Endothelial cell of umbilical vein (primary cell): ENCODE measurements at regions not wholly inside any gene's neighbourhood (a gene's known extent, or its start where the extent isn't known, plus 50 kb on each side); places are given as distances from the start of the nearest gene placed in this dataset.

Experiments
- BruUV-seq: library from RNA; stranded (reverse); fragments of 400-500 nt; replicated peaks from 2 replicates; lab custom pipeline; 2021; lab: Mats Ljungman, UMichigan
- CTCF ChIA-PET: fragments of 300-600, 350-600 bp; sonication (Branson Sonifier 250); formaldehyde crosslinking; loops from one replicate; lab custom pipeline; 2021; ENCODE audit warnings: antibody characterized with exemption, inconsistent platforms; lab: Charles Lee
- POLR2A ChIA-PET: fragments of 300-600, 350-600 bp; sonication (Branson Sonifier 250); formaldehyde crosslinking; loops from one replicate; lab custom pipeline; 2021; ENCODE audit warnings: antibody characterized with exemption, inconsistent platforms; lab: Charles Lee
- DNase-seq: peaks from one replicate; pipeline ENCODE4 v3.0.0-alpha.2; 2011; ENCODE audit warnings: low read depth, low spot score
- FAIRE-seq: peaks from 2 replicates; lab custom pipeline; 2011; peaks lifted over from hg19 to GRCh38; lab: Jason Lieb, UNC
- H2AFZ ChIP-seq: 2 replicates; pipeline ENCODE4 v1.6.0; 2012; ENCODE audit warnings: low read depth, low read length, control low read depth, inconsistent platforms
- H3K27ac ChIP-seq: 2 replicates; pipeline ENCODE4 v1.5.1; 2011; ENCODE audit warnings: low read depth, mild to moderate bottlenecking, control low read depth, low read length, moderate library complexity; ENCODE audit not compliant: insufficient read depth
- H3K27me3 ChIP-seq, 2 experiments: 2 replicates each; pipeline versions ENCODE4 v1.6.0 to v1.6.1; 2011; ENCODE audit warnings: low read length in 2 of 2, mixed read lengths in 1 of 2; ENCODE audit not compliant: control insufficient read depth in 2 of 2, insufficient read depth in 2 of 2
- H3K36me3 ChIP-seq, 2 experiments: 2 replicates in 1 of 2; 3 replicates in 1 of 2; pipeline ENCODE4 v1.5.1; 2011; ENCODE audit warnings: low read length in 2 of 2, mild to moderate bottlenecking in 1 of 2, moderate library complexity in 1 of 2; ENCODE audit not compliant: control insufficient read depth in 2 of 2, insufficient read depth in 2 of 2; ENCODE audit errors: extremely low read depth in 1 of 2
- H3K4me1 ChIP-seq: 3 replicates; pipeline ENCODE4 v1.5.1; 2011; ENCODE audit warnings: mild to moderate bottlenecking, low read length; ENCODE audit not compliant: control insufficient read depth, insufficient read depth; ENCODE audit errors: extremely low read depth
- H3K4me2 ChIP-seq: 2 replicates; pipeline ENCODE4 v1.6.1; 2011; ENCODE audit warnings: low read length, control low read depth, mixed read lengths; ENCODE audit not compliant: insufficient read depth
- H3K4me3 ChIP-seq, 3 experiments: fragments of 200-600 bp in 1 of 3; sonication (generic), shearing (Covaris generic) in 1 of 3; replicated peaks in 1 of 3; 2 replicates each; pipeline ENCODE4 v1.5.1; 2011 to 2016; ENCODE audit warnings: control low read depth in 3 of 3, low read length in 3 of 3, mild to moderate bottlenecking in 2 of 3, inconsistent platforms in 1 of 3, low read depth in 1 of 3, moderate library complexity in 1 of 3; ENCODE audit not compliant: insufficient read depth in 1 of 3
- H3K79me2 ChIP-seq: 2 replicates; pipeline ENCODE4 v1.6.0; 2012; ENCODE audit warnings: low read length, inconsistent platforms; ENCODE audit not compliant: control insufficient read depth, insufficient read depth
- H3K9ac ChIP-seq: replicated peaks from 2 replicates; pipeline ENCODE3; 2011; ENCODE audit warnings: low read length, control low read depth; ENCODE audit not compliant: insufficient read depth; ENCODE audit errors: extremely low read depth
- H3K9me1 ChIP-seq: replicated peaks from 3 replicates; pipeline ENCODE4 v1.6.0; 2011; ENCODE audit warnings: mild to moderate bottlenecking, low read length; ENCODE audit not compliant: control insufficient read depth, insufficient read depth; ENCODE audit errors: extremely low read depth
- H3K9me3 ChIP-seq: replicated peaks from 2 replicates; pipeline ENCODE4 v1.5.1; 2012; ENCODE audit warnings: low read length, inconsistent platforms; ENCODE audit not compliant: control insufficient read depth, insufficient read depth
- H4K20me1 ChIP-seq: replicated peaks from 2 replicates; pipeline ENCODE3; 2011; ENCODE audit warnings: mild to moderate bottlenecking, low read length; ENCODE audit not compliant: control insufficient read depth, insufficient read depth; ENCODE audit errors: extremely low read depth
- CTCF ChIP-seq, 2 donors: IDR thresholded peaks; 1 replicate in 1 of 2; 2 replicates in 1 of 2; pipeline ENCODE4 v1.5.1; 2011; ENCODE audit warnings: low read length in 2 of 2, mild to moderate bottlenecking in 2 of 2, moderate library complexity in 2 of 2, control low read depth in 1 of 2, inconsistent platforms in 1 of 2, low read depth in 1 of 2; ENCODE audit not compliant: insufficient read depth in 1 of 2; ENCODE audit errors: extremely low read depth in 1 of 2
- EZH2 ChIP-seq: IDR thresholded peaks from 2 replicates; pipeline ENCODE4 v1.6.1; 2012; ENCODE audit warnings: borderline replicate concordance, low read depth, mild to moderate bottlenecking, moderate library complexity, low read length, inconsistent platforms; ENCODE audit not compliant: severe bottlenecking
- GATA2 ChIP-seq: IDR thresholded peaks from 2 replicates; pipeline ENCODE4 v1.7.0; 2011; ENCODE audit warnings: low read depth, mild to moderate bottlenecking, moderate library complexity, mixed read lengths, low read length; ENCODE audit not compliant: insufficient read length, insufficient read depth
- JUN ChIP-seq: IDR thresholded peaks from 2 replicates; pipeline ENCODE4 v1.6.1; 2011; ENCODE audit warnings: borderline replicate concordance, low read depth; ENCODE audit not compliant: insufficient read length, insufficient read depth
- MYC ChIP-seq: IDR thresholded peaks from one replicate; pipeline ENCODE4 v1.6.1; 2011; ENCODE audit warnings: mild to moderate bottlenecking, low read depth, low read length
- POLR2A ChIP-seq: IDR thresholded peaks from 2 replicates; pipeline ENCODE4 v1.6.1; 2012; ENCODE audit warnings: low read depth, mild to moderate bottlenecking, control low read depth, low read length
- dilution Hi-C: fragments of 300-500 bp; cut with MboI; formaldehyde crosslinking; loops from one replicate; pipeline ENCODE4 v1.15.0; 2019; ENCODE audit warnings: low sequenced_read_pairs; ENCODE audit not compliant: extremely low pct_ligation_motif_present
- intact Hi-C: fragments of 100-400 bp; cut with micrococcal nuclease; formaldehyde crosslinking; loops from one replicate; pipeline ENCODE4 v1.10.0; 2022

GRCh38 chr3:945738-946137 is 147.1 kb upstream of the CNTN6 start:
- CTCF ChIA-PET = no interaction called here
- FAIRE-seq = no peak
- BruUV-seq = no TSS peak

More at GRCh38 chr3:945738-946137, 147.1 kb upstream of the CNTN6 start:
- Histone ChIP-seq H3K27me3 (no peaks in the 10 kb centered on the region), H3K27ac (no peak overlapping the region), H3K4me2 (no peak overlapping the region), H4K20me1 (no peaks in the 10 kb centered on the region), H3K4me1 (no peaks in the 10 kb centered on the region), H3K9me1 (no peaks in the 10 kb centered on the region), H3K4me3 (no peak overlapping the region), H3K9me3 (peaks cover 2% of the 10 kb centered on the region), H3K36me3 (no peaks in the 10 kb centered on the region), H3K79me2 (no peaks in the 10 kb centered on the region), H2AFZ (no peak overlapping the region), H3K9ac (no peak overlapping the region)
- DNase-seq = no peak
- POLR2A ChIA-PET = no interaction called here
- dilution Hi-C loops (no loop called here), intact Hi-C loops (no loop called here)
- TF ChIP-seq CTCF (IDR thresholded peaks at IDR 0.05; ENCODE audit: extremely low read depth in 1 of 2, insufficient read depth in 1 of 2, low read depth in 1 of 2, low read length in 2 of 2) = no peak
- TF ChIP-seq GATA2 = no peak
- no peak for TF ChIP-seq MYC
- TF ChIP-seq EZH2 = no peak
- no peak for TF ChIP-seq POLR2A
- no peak for TF ChIP-seq JUN
